Ishikawa (cell line): ENCODE measurements at regions not wholly inside any gene's neighbourhood (a gene's known extent, or its start where the extent isn't known, plus 50 kb on each side); places are given as distances from the start of the nearest gene placed in this dataset.

ENCODE experiments used
- CEBPB ChIP-seq: IDR thresholded peaks from 2 replicates; pipeline ENCODE4 v1.6.1; 2012
- CREB1 ChIP-seq: IDR thresholded peaks from 2 replicates; pipeline ENCODE4 v1.6.1; 2012; ENCODE audit warnings: low read depth
- EGR1 ChIP-seq: IDR thresholded peaks from 2 replicates; pipeline ENCODE4 v1.6.1; 2012
- EP300 ChIP-seq: IDR thresholded peaks from 2 replicates; pipeline ENCODE4 v1.6.1; 2012; ENCODE audit warnings: borderline replicate concordance
- FOXM1 ChIP-seq: IDR thresholded peaks from 2 replicates; pipeline ENCODE4 v1.6.1; 2012; ENCODE audit warnings: low read depth, borderline replicate concordance
- NFIC ChIP-seq: IDR thresholded peaks from 2 replicates; pipeline ENCODE4 v1.6.1; 2012
- RAD21 ChIP-seq: IDR thresholded peaks from 2 replicates; pipeline ENCODE4 v1.6.1; 2012; ENCODE audit warnings: low read depth
- TAF1 ChIP-seq: IDR thresholded peaks from 2 replicates; pipeline ENCODE4 v1.6.1; 2012; ENCODE audit warnings: low read depth, mild to moderate bottlenecking
- TCF12 ChIP-seq: IDR thresholded peaks from 2 replicates; pipeline ENCODE4 v1.6.1; 2012; ENCODE audit warnings: low read depth
- TEAD4 ChIP-seq: IDR thresholded peaks from 2 replicates; pipeline ENCODE4 v1.6.1; 2012
- YY1 ChIP-seq: IDR thresholded peaks from 2 replicates; pipeline ENCODE4 v1.6.1; 2012; ENCODE audit warnings: low read depth
- ZBTB7A ChIP-seq: IDR thresholded peaks from 2 replicates; pipeline ENCODE4 v1.6.1; 2012; ENCODE audit warnings: low read depth
- TF ChIP-seq, protein P1 (sequence below): IDR thresholded peaks from 2 replicates; pipeline ENCODE4 v1.6.1; 2012; ENCODE audit warnings: low read depth, mild to moderate bottlenecking
- TF ChIP-seq, protein P2 (sequence below): IDR thresholded peaks from 2 replicates; pipeline ENCODE4 v1.6.1; 2012
- TF ChIP-seq, protein P3 (sequence below): IDR thresholded peaks from 2 replicates; pipeline ENCODE4 v1.6.1; 2012

DNA sequence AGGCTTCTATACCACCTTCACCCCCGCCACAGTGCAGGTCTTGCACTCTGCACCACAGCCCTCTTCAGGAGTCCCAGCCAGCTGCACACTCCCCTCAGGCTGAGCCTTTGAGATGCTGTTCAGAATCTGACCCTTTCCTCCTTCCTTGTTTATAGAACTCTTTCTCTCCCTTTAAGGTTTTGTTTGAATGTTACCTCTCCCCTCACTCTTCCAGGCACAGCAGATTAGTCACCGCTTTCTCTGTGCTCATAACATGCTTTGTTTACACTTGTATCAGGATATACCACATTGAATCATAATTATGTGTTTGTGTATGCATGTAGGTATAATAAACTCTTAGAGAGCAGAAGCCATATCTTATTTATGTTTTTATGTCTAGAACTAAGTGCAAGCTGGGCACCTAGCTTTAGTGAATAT, 168.4 kb upstream of the BCL6 start:
- TF ChIP-seq TAF1 (no peak), RAD21 (no peak), EGR1 (no peak), TEAD4 (no peak), YY1 (no peak), TCF12 (no peak), ZBTB7A (no peak), CREB1 (no peak), CEBPB (no peak), EP300 (no peak), NFIC (no peak), FOXM1 (no peak)
- TF ChIP-seq, protein P1, sequence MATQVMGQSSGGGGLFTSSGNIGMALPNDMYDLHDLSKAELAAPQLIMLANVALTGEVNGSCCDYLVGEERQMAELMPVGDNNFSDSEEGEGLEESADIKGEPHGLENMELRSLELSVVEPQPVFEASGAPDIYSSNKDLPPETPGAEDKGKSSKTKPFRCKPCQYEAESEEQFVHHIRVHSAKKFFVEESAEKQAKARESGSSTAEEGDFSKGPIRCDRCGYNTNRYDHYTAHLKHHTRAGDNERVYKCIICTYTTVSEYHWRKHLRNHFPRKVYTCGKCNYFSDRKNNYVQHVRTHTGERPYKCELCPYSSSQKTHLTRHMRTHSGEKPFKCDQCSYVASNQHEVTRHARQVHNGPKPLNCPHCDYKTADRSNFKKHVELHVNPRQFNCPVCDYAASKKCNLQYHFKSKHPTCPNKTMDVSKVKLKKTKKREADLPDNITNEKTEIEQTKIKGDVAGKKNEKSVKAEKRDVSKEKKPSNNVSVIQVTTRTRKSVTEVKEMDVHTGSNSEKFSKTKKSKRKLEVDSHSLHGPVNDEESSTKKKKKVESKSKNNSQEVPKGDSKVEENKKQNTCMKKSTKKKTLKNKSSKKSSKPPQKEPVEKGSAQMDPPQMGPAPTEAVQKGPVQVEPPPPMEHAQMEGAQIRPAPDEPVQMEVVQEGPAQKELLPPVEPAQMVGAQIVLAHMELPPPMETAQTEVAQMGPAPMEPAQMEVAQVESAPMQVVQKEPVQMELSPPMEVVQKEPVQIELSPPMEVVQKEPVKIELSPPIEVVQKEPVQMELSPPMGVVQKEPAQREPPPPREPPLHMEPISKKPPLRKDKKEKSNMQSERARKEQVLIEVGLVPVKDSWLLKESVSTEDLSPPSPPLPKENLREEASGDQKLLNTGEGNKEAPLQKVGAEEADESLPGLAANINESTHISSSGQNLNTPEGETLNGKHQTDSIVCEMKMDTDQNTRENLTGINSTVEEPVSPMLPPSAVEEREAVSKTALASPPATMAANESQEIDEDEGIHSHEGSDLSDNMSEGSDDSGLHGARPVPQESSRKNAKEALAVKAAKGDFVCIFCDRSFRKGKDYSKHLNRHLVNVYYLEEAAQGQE = no peak
- TF ChIP-seq, protein P2, sequence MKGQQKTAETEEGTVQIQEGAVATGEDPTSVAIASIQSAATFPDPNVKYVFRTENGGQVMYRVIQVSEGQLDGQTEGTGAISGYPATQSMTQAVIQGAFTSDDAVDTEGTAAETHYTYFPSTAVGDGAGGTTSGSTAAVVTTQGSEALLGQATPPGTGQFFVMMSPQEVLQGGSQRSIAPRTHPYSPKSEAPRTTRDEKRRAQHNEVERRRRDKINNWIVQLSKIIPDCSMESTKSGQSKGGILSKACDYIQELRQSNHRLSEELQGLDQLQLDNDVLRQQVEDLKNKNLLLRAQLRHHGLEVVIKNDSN = no peak
- TF ChIP-seq, protein P3, sequence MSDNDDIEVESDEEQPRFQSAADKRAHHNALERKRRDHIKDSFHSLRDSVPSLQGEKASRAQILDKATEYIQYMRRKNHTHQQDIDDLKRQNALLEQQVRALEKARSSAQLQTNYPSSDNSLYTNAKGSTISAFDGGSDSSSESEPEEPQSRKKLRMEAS = no peak

DNA sequence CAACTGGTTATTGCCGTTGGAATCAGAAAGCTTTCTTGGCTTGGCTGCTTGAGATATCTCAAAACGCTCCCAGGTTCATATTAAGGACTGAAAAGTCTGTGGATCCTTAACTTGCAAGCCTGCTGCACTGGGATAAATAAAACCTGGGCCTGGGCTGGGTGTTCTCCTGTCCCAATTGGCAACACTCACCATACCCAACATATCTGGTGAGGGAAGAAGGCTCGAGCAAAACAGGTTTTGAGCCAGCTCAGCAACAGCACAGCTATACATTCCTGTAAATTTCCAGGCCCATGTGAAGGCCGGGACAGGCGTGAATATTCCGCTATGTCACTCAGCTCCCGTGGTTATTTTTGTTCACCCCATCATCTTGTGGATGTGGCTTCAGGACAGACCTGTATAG, 169.0 kb upstream of the BCL6 start:
- no peak for TF ChIP-seq ZBTB7A
- TF ChIP-seq, protein P3 = no peak
- no peak for TF ChIP-seq NFIC
- TF ChIP-seq TAF1 = no peak
- TF ChIP-seq, protein P2 = no peak
- no peak for TF ChIP-seq CEBPB
- TF ChIP-seq TCF12 = no peak
- no peak for TF ChIP-seq YY1
- no peak for TF ChIP-seq CREB1
- no peak for TF ChIP-seq RAD21
- no peak for TF ChIP-seq TEAD4
- TF ChIP-seq, protein P1 = no peak

DNA sequence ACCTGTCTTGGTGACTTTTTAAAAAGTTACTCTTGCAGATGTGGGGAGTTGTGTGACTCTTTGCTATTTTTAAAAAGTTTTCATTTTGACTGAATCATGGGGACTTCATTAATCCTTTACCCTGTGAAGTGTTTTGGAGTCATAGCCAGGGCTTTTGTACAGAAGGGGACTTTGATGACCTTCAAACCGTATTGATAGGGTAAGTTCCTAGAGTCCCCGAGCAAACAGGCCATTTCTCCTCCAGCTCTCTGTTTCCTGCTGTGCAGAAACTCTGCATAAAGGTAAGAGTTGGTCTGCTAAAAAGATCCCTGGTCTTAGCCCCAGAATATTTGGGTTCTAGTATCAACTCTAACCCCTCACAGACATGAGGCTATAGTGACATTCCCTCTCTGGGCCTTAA, 170.8 kb upstream of the BCL6 start:
- TF ChIP-seq TCF12 = no peak

DNA sequence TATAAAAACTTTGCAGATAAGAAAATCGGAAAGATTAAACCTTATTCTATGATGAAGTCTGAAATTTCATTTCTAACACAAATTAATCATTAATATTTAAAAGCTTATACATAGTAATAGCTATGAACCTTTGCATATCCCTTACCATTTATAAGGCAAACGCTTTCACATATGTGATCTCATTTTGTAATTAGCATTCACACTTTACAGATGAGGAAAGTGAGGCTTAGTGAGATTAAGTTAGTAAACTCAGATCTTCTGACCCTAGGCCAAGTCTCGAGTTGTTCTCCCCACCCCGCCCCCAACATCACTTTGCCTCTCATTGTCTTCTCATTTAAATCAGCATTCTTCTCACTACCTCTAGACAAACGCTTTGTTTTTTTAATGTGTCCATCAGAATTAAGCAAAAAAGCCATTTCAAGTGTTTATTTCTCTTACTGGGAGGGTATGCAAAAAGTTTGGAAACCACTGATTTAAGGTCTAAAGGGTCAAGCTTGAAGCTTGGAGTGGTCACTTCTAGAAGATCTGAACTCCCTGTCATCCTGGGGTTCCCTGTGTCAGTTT, 172.9 kb upstream of the BCL6 start:
- TF ChIP-seq ZBTB7A = no peak
- no peak for TF ChIP-seq TCF12
- no peak for TF ChIP-seq EP300
- no peak for TF ChIP-seq YY1

DNA sequence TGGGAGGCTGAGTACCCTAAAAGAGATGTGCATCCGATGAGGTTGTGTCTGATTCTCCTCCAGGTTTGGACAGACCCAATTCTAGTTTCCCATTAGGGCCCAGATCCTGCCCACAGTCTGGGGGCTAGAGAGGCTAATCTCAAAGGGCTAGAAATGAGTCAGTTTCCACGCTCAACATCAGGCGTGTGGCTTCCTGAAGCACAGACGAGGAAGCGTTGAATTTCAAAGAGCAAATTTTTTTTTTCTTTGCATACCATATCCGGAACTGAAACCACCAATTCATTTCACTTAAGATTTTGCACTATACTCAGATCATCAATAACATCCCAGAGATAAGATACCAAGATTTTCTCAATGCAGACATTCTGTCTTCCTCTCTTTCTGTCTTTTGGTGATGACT, 173.8 kb upstream of the BCL6 start:
- no peak for TF ChIP-seq FOXM1
- TF ChIP-seq, protein P3 = no peak

DNA sequence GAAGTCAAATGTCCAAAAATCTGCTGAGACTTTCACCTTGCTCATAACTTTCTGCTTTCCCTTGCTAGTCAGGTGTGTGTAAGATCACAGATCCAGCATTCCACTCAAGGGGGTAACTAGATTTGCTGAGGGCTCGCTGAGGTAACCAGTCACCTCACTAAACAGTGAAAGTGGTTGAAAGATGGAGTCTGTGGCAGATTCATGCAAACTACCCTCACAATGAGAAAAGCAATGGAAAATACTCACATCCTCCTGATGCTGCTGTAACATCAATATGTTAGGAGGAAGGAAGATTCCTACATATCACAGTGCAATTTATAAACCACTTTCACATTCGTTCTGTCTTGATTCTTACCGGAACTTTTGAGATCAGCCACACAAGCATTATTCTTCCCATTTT, 174.3 kb upstream of the BCL6 start:
- TF ChIP-seq, protein P1 = no peak
- TF ChIP-seq CEBPB (no peak), NFIC (no peak), TAF1 (no peak), ZBTB7A (no peak), RAD21 (no peak), EGR1 (no peak), FOXM1 (no peak), CREB1 (no peak), YY1 (no peak), TEAD4 (no peak)
- TF ChIP-seq, protein P3 = no peak
- TF ChIP-seq, protein P2 = no peak
